ENCODE measurements at regions not wholly inside any gene's neighbourhood (a gene's known extent, or its start where the extent isn't known, plus 50 kb on each side); places are given as distances from the start of the nearest gene placed in this dataset.
"Not testable (repeated sequence)": the region's sequence is repeated elsewhere in the genome, so short reads cannot be mapped to it uniquely, and the experiment has no call there.

- POLR2A ChIA-PET; H3K27me3 Mint-ChIP-seq; H3K4me1 ChIP-seq (ENCODE audit: control insufficient read depth in 2 of 2, insufficient read depth in 2 of 2, low read length in 2 of 2); ATAC-seq; H3K4me3 ChIP-seq (ENCODE audit: low read length); H3K27me3 ChIP-seq (ENCODE audit: control insufficient read depth in 2 of 2, insufficient read depth in 2 of 2, low read length in 2 of 2); H3K36me3 ChIP-seq (ENCODE audit: control insufficient read depth in 2 of 3, insufficient read depth in 3 of 3, low read length in 3 of 3); H3K4me3 Mint-ChIP-seq; H3K27ac Mint-ChIP-seq; H3K9me3 ChIP-seq (ENCODE audit: control insufficient read depth in 2 of 3, low read length in 3 of 3); DNase-seq; H3K36me3 Mint-ChIP-seq; H3K4me1 Mint-ChIP-seq; H3K27ac ChIP-seq (ENCODE audit: low read depth, low read length); CTCF ChIA-PET; intact Hi-C loops (cut with micrococcal nuclease): not testable (repeated sequence)
- peaks cover 0 to 11% (median 3%) of the 10 kb centered on the region in 11 donors for H3K9me3 Mint-ChIP-seq
Observed at GRCh38 chr21:13514308-13514707, 95.3 kb upstream of the POTED start.

DNA sequence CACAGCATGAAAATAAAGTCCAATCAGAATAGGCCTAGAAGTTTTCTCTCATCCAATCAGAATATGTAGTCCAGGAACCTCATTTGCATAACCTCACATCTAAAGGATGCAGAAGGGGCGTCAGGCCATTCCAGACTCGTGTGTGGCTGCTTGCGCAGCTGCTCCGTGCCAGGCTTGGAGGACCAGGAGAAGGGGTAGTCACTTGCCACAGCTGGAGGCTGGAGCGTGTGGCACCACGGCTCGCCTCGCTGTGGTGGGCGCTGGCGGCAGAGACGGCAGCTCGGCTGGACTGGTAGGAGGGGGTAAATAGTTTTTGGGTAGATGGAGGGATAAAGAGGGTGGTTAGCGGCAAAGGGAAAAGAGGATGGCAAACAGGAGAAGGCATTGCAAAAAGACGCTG lies 93.6 kb upstream of the POTED start:
- H3K27ac ChIP-seq (ENCODE audit: low read depth, low read length); H3K4me1 Mint-ChIP-seq; H3K27me3 Mint-ChIP-seq; H3K36me3 Mint-ChIP-seq; H3K4me3 Mint-ChIP-seq; DNase-seq; H3K27me3 ChIP-seq (ENCODE audit: control insufficient read depth in 2 of 2, insufficient read depth in 2 of 2, low read length in 2 of 2); ATAC-seq; intact Hi-C loops (cut with micrococcal nuclease); H3K4me3 ChIP-seq (ENCODE audit: low read length); H3K36me3 ChIP-seq (ENCODE audit: control insufficient read depth in 2 of 3, insufficient read depth in 3 of 3, low read length in 3 of 3); POLR2A ChIA-PET; H3K9me3 ChIP-seq (ENCODE audit: control insufficient read depth in 2 of 3, low read length in 3 of 3); H3K27ac Mint-ChIP-seq; H3K4me1 ChIP-seq (ENCODE audit: control insufficient read depth in 2 of 2, insufficient read depth in 2 of 2, low read length in 2 of 2); CTCF ChIA-PET: not testable (repeated sequence)
- H3K9me3 Mint-ChIP-seq, result peaks cover 0 to 11% (median 6%) of the 10 kb centered on the region in 11 donors

DNA sequence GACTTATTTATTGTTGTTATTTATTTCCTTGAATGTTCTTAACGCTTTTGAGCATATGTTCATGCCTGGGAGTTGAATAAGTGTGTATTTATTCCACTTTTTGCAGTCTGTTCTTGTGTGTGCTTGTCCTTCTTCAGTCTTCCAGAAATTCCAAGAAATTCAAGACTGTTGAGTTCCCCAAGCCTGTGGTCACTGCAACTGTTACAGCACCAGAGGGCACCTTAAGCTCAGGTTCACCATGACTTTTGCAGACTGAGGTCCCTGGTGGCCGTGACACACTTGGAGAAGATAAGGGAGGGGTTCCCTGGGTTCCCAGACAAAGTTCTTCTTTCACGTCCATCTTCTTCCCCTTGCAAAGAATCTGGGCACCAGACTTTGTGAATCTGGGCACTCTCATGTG lies 89.6 kb upstream of the POTED start:
- H3K27ac ChIP-seq (ENCODE audit: low read depth, low read length); ATAC-seq; H3K27ac Mint-ChIP-seq; intact Hi-C loops (cut with micrococcal nuclease); H3K27me3 Mint-ChIP-seq; CTCF ChIA-PET; H3K27me3 ChIP-seq (ENCODE audit: control insufficient read depth in 2 of 2, insufficient read depth in 2 of 2, low read length in 2 of 2); H3K4me3 ChIP-seq (ENCODE audit: low read length); H3K4me1 ChIP-seq (ENCODE audit: control insufficient read depth in 2 of 2, insufficient read depth in 2 of 2, low read length in 2 of 2); POLR2A ChIA-PET; H3K4me1 Mint-ChIP-seq; DNase-seq; H3K9me3 ChIP-seq (ENCODE audit: control insufficient read depth in 2 of 3, low read length in 3 of 3); H3K36me3 ChIP-seq (ENCODE audit: control insufficient read depth in 2 of 3, insufficient read depth in 3 of 3, low read length in 3 of 3); H3K36me3 Mint-ChIP-seq; H3K4me3 Mint-ChIP-seq: not testable (repeated sequence)
- H3K9me3 Mint-ChIP-seq, result peaks cover 0 to 11% (median 7%) of the 10 kb centered on the region in 11 donors

DNA sequence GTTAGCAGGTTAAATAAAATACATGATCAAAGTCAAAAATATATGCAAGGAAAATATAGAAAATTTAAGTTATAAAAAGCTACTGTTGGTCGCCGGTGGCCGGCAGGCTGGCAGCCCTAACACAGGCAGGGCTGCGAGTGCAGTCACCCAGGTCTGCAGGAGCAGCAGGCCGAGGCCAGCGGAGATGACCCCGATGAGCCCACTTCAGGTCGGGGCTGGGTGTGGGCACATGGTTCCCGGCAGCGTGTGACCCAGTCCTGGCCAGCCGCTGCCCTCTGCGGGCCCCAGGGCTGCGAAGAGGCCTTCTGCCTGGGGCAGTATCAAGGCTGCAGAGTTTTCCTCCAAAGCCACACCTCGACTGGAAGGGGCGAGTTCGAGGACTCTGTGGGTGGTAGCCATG lies 84.6 kb upstream of the POTED start:
- H3K27me3 Mint-ChIP-seq; H3K9me3 ChIP-seq (ENCODE audit: control insufficient read depth in 2 of 3, low read length in 3 of 3); H3K27ac Mint-ChIP-seq; H3K4me3 ChIP-seq (ENCODE audit: low read length); ATAC-seq; H3K9me3 Mint-ChIP-seq; H3K4me1 ChIP-seq (ENCODE audit: control insufficient read depth in 2 of 2, insufficient read depth in 2 of 2, low read length in 2 of 2); CTCF ChIA-PET; H3K4me1 Mint-ChIP-seq; POLR2A ChIA-PET; DNase-seq; H3K36me3 Mint-ChIP-seq; H3K27ac ChIP-seq (ENCODE audit: low read depth, low read length); H3K36me3 ChIP-seq (ENCODE audit: control insufficient read depth in 2 of 3, insufficient read depth in 3 of 3, low read length in 3 of 3); H3K27me3 ChIP-seq (ENCODE audit: control insufficient read depth in 2 of 2, insufficient read depth in 2 of 2, low read length in 2 of 2); intact Hi-C loops (cut with micrococcal nuclease); H3K4me3 Mint-ChIP-seq: not testable (repeated sequence)

DNA sequence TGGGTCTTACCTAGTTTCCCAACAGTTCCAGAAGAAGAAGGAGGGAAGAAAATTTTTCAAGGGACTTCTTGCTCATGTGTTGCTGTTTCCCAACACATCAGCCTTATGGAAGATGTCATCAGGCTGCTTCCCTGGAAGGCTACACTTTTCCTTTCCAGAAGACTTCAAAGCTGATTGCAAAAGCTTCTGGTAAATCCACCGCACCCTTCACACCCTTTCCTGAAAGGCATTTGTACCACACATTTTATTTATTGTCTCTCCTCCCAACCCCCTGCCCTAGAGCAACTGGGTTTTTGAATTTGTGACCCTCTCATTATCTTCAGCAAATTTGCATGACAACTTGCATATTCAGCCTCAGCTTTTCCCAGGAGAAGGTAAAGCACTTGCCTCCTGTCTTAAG lies 80.5 kb upstream of the POTED start:
- ATAC-seq; DNase-seq; H3K36me3 ChIP-seq (ENCODE audit: control insufficient read depth in 2 of 3, insufficient read depth in 3 of 3, low read length in 3 of 3); H3K36me3 Mint-ChIP-seq; CTCF ChIA-PET; H3K4me3 ChIP-seq (ENCODE audit: low read length); H3K4me3 Mint-ChIP-seq; H3K4me1 Mint-ChIP-seq; H3K4me1 ChIP-seq (ENCODE audit: control insufficient read depth in 2 of 2, insufficient read depth in 2 of 2, low read length in 2 of 2); intact Hi-C loops (cut with micrococcal nuclease); H3K27me3 Mint-ChIP-seq; H3K27ac ChIP-seq (ENCODE audit: low read depth, low read length); H3K9me3 ChIP-seq (ENCODE audit: control insufficient read depth in 2 of 3, low read length in 3 of 3); H3K27ac Mint-ChIP-seq; H3K27me3 ChIP-seq (ENCODE audit: control insufficient read depth in 2 of 2, insufficient read depth in 2 of 2, low read length in 2 of 2); H3K9me3 Mint-ChIP-seq; POLR2A ChIA-PET: not testable (repeated sequence)

- H3K4me3 ChIP-seq (ENCODE audit: low read length), result not testable (repeated sequence)
Observed at GRCh38 chr21:13529674-13530073, 79.9 kb upstream of the POTED start.

GRCh38 chr21:13530697-13531096 lies 78.9 kb upstream of the POTED start:
- H3K4me3 Mint-ChIP-seq; intact Hi-C loops (cut with micrococcal nuclease); H3K4me3 ChIP-seq (ENCODE audit: low read length); H3K4me1 ChIP-seq (ENCODE audit: control insufficient read depth in 2 of 2, insufficient read depth in 2 of 2, low read length in 2 of 2); H3K27ac Mint-ChIP-seq; H3K36me3 Mint-ChIP-seq; CTCF ChIA-PET; H3K36me3 ChIP-seq (ENCODE audit: control insufficient read depth in 2 of 3, insufficient read depth in 3 of 3, low read length in 3 of 3); H3K9me3 ChIP-seq (ENCODE audit: control insufficient read depth in 2 of 3, low read length in 3 of 3); H3K9me3 Mint-ChIP-seq; H3K27me3 Mint-ChIP-seq; POLR2A ChIA-PET; H3K4me1 Mint-ChIP-seq; ATAC-seq; DNase-seq; H3K27me3 ChIP-seq (ENCODE audit: control insufficient read depth in 2 of 2, insufficient read depth in 2 of 2, low read length in 2 of 2); H3K27ac ChIP-seq (ENCODE audit: low read depth, low read length): not testable (repeated sequence)

More at GRCh38 chr21:13529674-13530073, 79.9 kb upstream of the POTED start:
- H3K9me3 Mint-ChIP-seq; H3K27me3 Mint-ChIP-seq; H3K36me3 Mint-ChIP-seq; intact Hi-C loops (cut with micrococcal nuclease); H3K4me1 ChIP-seq (ENCODE audit: control insufficient read depth in 2 of 2, insufficient read depth in 2 of 2, low read length in 2 of 2); H3K4me3 Mint-ChIP-seq; H3K9me3 ChIP-seq (ENCODE audit: control insufficient read depth in 2 of 3, low read length in 3 of 3); POLR2A ChIA-PET; H3K27ac Mint-ChIP-seq; H3K36me3 ChIP-seq (ENCODE audit: control insufficient read depth in 2 of 3, insufficient read depth in 3 of 3, low read length in 3 of 3); H3K27me3 ChIP-seq (ENCODE audit: control insufficient read depth in 2 of 2, insufficient read depth in 2 of 2, low read length in 2 of 2); CTCF ChIA-PET; DNase-seq; H3K4me1 Mint-ChIP-seq; ATAC-seq; H3K27ac ChIP-seq (ENCODE audit: low read depth, low read length): not testable (repeated sequence)
